WTC11 (cell line): ENCODE measurements at regions not wholly inside any gene's neighbourhood (a gene's known extent, or its start where the extent isn't known, plus 50 kb on each side); places are given as distances from the start of the nearest gene placed in this dataset.
"Not testable (repeated sequence)": the region's sequence is repeated elsewhere in the genome, so short reads cannot be mapped to it uniquely, and the experiment has no call there.

Experiments used
- CREB1 ChIP-seq: sonication (generic); formaldehyde crosslinking; IDR thresholded peaks from 2 replicates; pipeline ENCODE4 v1.8.0; 2023; ENCODE audit warnings: mild to moderate bottlenecking, missing genetic modification reagents
- CREM ChIP-seq: sonication (generic); formaldehyde crosslinking; IDR thresholded peaks from 2 replicates; pipeline ENCODE4 v1.8.1; 2022; ENCODE audit warnings: mild to moderate bottlenecking, missing genetic modification reagents, moderate library complexity
- CTCF ChIP-seq: fragments of 200-600 bp; IDR thresholded peaks from 2 replicates; pipeline ENCODE4 v1.8.0; 2022; ENCODE audit warnings: antibody characterized with exemption
- HMGXB4 ChIP-seq: sonication (generic); formaldehyde crosslinking; IDR thresholded peaks from 2 replicates; pipeline ENCODE4 v1.8.1; 2023; ENCODE audit warnings: mild to moderate bottlenecking, moderate library complexity, missing genetic modification reagents
- NFYB ChIP-seq: sonication (generic); formaldehyde crosslinking; conservative IDR thresholded peaks from 2 replicates; pipeline ENCODE4 v1.8.0; 2022; ENCODE audit warnings: low read depth, missing genetic modification reagents
- NR2C2 ChIP-seq: sonication (generic); formaldehyde crosslinking; IDR thresholded peaks from 2 replicates; pipeline ENCODE4 v1.8.0; 2022; ENCODE audit warnings: mild to moderate bottlenecking, missing genetic modification reagents
- SMAD3 ChIP-seq: sonication (generic); formaldehyde crosslinking; IDR thresholded peaks from 2 replicates; pipeline ENCODE4 v1.8.0; 2022; ENCODE audit warnings: missing genetic modification reagents, mild to moderate bottlenecking, borderline replicate concordance
- SMAD4 ChIP-seq: sonication (generic); formaldehyde crosslinking; IDR thresholded peaks from 2 replicates; pipeline ENCODE4 v1.8.0; 2022; ENCODE audit warnings: mild to moderate bottlenecking, missing genetic modification reagents
- SP1 ChIP-seq: sonication (generic); formaldehyde crosslinking; conservative IDR thresholded peaks from 2 replicates; pipeline ENCODE4 v1.8.1; 2022; ENCODE audit warnings: missing genetic modification reagents
- TCF7 ChIP-seq: sonication (generic); formaldehyde crosslinking; IDR thresholded peaks from 2 replicates; pipeline ENCODE4 v1.8.0; 2022; ENCODE audit warnings: mild to moderate bottlenecking, low read depth, missing genetic modification reagents, moderate library complexity
- ZMAT4 ChIP-seq: fragments of 250-450 bp; sonication (Bioruptor Pico); IDR thresholded peaks from 2 replicates; pipeline ENCODE4 v1.9.0; 2021; ENCODE audit warnings: mild to moderate bottlenecking
- TF ChIP-seq, protein P1 (sequence below): sonication (generic); formaldehyde crosslinking; IDR thresholded peaks from 2 replicates; pipeline ENCODE4 v1.8.0; 2022; ENCODE audit warnings: mild to moderate bottlenecking, missing genetic modification reagents

- not testable (repeated sequence) for TF ChIP-seq CTCF; CREM (CRISPR knock-in tag); SP1 (CRISPR knock-in tag); ZMAT4 (CRISPR knock-in tag); NFYB (CRISPR knock-in tag); HMGXB4 (CRISPR knock-in tag); SMAD4 (CRISPR knock-in tag); CREB1; TCF7 (CRISPR knock-in tag); SMAD3 (CRISPR knock-in tag); NR2C2
- TF ChIP-seq, protein P1, sequence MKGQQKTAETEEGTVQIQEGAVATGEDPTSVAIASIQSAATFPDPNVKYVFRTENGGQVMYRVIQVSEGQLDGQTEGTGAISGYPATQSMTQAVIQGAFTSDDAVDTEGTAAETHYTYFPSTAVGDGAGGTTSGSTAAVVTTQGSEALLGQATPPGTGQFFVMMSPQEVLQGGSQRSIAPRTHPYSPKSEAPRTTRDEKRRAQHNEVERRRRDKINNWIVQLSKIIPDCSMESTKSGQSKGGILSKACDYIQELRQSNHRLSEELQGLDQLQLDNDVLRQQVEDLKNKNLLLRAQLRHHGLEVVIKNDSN (CRISPR knock-in tag): not testable (repeated sequence)
Observed at GRCh38 chr3:1465091-1465490, 372.3 kb downstream of the CNTN6 start.
